Kidney epithelial cell (primary cell): ENCODE measurements at regions not wholly inside any gene's neighbourhood (a gene's known extent, or its start where the extent isn't known, plus 50 kb on each side); places are given as distances from the start of the nearest gene placed in this dataset.

Experiments
- DNase-seq: peaks from one replicate; pipeline ENCODE4 v3.0.0-alpha.2; 2010; ENCODE audit warnings: low read depth
- H3K27me3 ChIP-seq: 2 replicates; pipeline ENCODE4 v1.6.0; 2011; ENCODE audit warnings: low read length; ENCODE audit not compliant: control insufficient read depth, insufficient read depth
- H3K36me3 ChIP-seq: 2 replicates; pipeline ENCODE4 v1.5.1; 2011; ENCODE audit warnings: low read length; ENCODE audit not compliant: control insufficient read depth, insufficient read depth
- H3K4me3 ChIP-seq: 2 replicates; pipeline ENCODE4 v1.5.1; 2011; ENCODE audit warnings: low read depth, mild to moderate bottlenecking, control low read depth, low read length
- TF ChIP-seq, protein P1 (sequence below): IDR thresholded peaks from 2 replicates; pipeline ENCODE4 v1.5.1; 2011; ENCODE audit warnings: mild to moderate bottlenecking, moderate library complexity, low read length, control low read depth, inconsistent platforms; ENCODE audit not compliant: insufficient read depth, poor library complexity, severe bottlenecking

DNA sequence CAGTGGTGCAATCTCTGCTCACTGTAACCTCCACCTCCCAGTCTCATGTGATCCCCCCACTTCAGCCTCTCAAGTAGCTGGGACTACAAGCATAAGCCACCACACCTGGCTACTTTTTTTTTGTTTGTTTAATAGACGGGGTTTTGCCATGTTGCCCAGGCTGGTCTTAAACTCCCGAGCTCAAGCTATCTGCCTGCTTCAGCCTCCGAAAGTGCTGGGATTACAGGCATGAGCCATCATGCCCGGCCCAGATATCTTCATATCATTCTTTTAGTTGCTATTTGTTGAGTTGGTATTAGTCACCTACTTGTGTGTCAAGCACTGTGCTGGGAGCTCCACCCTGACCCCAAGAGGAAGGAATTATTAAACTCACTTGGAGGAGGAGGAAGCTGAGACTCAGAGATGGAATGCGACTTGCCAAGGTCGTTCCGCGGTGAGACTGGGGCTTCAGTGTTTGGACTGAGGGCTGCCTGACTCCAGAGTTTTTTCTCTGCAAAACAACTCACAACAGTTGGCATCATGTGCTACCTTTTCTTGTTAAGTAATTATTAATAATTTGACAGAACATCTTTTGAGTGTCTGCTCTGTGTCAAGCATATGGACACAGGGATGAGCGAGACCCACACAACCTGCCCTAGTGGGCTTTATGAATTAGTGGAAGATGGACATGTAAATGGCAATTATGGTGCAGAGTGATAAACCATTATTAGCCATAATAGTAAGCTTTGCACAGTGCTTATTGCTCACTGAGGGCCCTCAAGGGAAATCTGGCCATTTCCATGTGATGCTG is 132.0 kb downstream of the FOXD2 start:
- H3K27me3 ChIP-seq: peaks cover 5% of the 10 kb centered on the region
- no peak overlapping the region for H3K4me3 ChIP-seq
- peak; percentile 83 for DNase-seq
- TF ChIP-seq, protein P1, sequence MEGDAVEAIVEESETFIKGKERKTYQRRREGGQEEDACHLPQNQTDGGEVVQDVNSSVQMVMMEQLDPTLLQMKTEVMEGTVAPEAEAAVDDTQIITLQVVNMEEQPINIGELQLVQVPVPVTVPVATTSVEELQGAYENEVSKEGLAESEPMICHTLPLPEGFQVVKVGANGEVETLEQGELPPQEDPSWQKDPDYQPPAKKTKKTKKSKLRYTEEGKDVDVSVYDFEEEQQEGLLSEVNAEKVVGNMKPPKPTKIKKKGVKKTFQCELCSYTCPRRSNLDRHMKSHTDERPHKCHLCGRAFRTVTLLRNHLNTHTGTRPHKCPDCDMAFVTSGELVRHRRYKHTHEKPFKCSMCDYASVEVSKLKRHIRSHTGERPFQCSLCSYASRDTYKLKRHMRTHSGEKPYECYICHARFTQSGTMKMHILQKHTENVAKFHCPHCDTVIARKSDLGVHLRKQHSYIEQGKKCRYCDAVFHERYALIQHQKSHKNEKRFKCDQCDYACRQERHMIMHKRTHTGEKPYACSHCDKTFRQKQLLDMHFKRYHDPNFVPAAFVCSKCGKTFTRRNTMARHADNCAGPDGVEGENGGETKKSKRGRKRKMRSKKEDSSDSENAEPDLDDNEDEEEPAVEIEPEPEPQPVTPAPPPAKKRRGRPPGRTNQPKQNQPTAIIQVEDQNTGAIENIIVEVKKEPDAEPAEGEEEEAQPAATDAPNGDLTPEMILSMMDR: peak; percentile 51
- no peaks in the 10 kb centered on the region for H3K36me3 ChIP-seq

DNA sequence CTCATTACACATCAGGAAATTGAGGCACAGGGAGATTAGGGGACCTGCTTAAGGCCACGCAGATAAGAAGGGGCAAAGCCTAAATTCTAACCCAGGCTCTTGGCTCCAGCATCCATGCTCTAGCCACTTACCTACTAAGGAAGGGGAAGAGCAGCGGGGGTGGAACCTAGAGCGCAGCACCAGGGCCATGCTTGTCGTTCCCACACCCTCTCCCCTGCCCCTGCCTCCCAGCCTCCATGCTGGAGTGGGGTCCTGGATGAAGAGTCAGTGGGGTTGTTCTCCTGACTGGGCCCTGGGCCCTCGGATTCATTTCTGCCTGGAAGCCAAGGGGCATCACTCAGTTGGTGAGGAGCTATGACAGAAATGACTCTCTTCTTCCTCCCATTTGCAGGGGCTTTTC is 133.3 kb downstream of the FOXD2 start:
- TF ChIP-seq, protein P1: no peak
- DNase-seq: no peak
- H3K27me3 ChIP-seq: no peaks in the 10 kb centered on the region
- no peaks in the 10 kb centered on the region for H3K36me3 ChIP-seq
- no peak overlapping the region for H3K4me3 ChIP-seq

DNA sequence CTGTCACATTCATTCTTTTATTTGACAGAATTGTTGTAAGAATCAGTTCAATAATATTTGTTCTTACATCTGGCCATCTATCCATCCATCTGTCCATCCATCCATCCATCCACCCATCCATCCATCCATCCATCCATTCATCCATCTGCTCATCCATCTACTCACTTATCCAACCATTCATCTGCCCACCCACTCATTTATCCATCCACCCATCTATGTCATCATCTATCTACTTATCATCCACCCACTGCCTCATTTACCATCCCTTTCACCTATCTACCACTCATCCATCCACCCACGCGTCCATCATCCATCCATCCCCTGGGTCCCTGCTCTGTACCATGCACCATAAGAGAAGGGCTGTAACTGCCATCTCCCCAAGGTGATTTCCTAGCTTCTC is 134.1 kb downstream of the FOXD2 start:
- Histone ChIP-seq H3K36me3 (no peaks in the 10 kb centered on the region), H3K4me3 (no peak overlapping the region), H3K27me3 (no peaks in the 10 kb centered on the region)
- DNase-seq: no peak
- TF ChIP-seq, protein P1: no peak

GRCh38 chr1:47572731-47573430 is 135.0 kb downstream of the FOXD2 start:
- Histone ChIP-seq H3K4me3 (no peak overlapping the region), H3K27me3 (peaks cover 2% of the 10 kb centered on the region), H3K36me3 (no peaks in the 10 kb centered on the region)
- DNase-seq: no peak
- TF ChIP-seq, protein P1: no peak

GRCh38 chr1:47574451-47575165 is 136.8 kb downstream of the FOXD2 start:
- Histone ChIP-seq H3K4me3 (no peak overlapping the region), H3K36me3 (no peaks in the 10 kb centered on the region), H3K27me3 (peaks cover 2% of the 10 kb centered on the region)
- TF ChIP-seq, protein P1: no peak
- DNase-seq: no peak
